Cardiac septum (tissue), 1 donor: ENCODE measurements at regions not wholly inside any gene's neighbourhood (a gene's known extent, or its start where the extent isn't known, plus 50 kb on each side); places are given as distances from the start of the nearest gene placed in this dataset.

Experiments
- DNase-seq: peaks from one replicate; pipeline ENCODE4 v3.0.0-alpha.2; 2020; ENCODE audit warnings: low spot score
- intact Hi-C: fragments of 100-400 bp; cut with DNase I; formaldehyde crosslinking; loops from one replicate; pipeline ENCODE4 v1.14.0; 2022
- donor health status: DM: no; HTN: no; CAD: no.

- intact Hi-C loops = loop anchor here (2.0 to 10.0 kb wide), 6 partner anchors 74 to 389 kb away; no protein-coding TSS in a partner anchor
- peak; percentile 84 for DNase-seq
Measured at GRCh38 chr14:34227834-34228649, 234.0 kb downstream of the SPTSSA start.

GRCh38 chr14:34224221-34224620 lies 237.8 kb downstream of the SPTSSA start:
- no peak for DNase-seq
- intact Hi-C loops = loop anchor here (10.0 kb wide), 1 partner anchor 189 kb away; no protein-coding TSS in a partner anchor

GRCh38 chr14:34223373-34224148 lies 238.5 kb downstream of the SPTSSA start:
- no peak for DNase-seq
- intact Hi-C loops = loop anchor here (10.0 kb wide), 1 partner anchor 189 kb away; no protein-coding TSS in a partner anchor

GRCh38 chr14:34222867-34223266 lies 239.2 kb downstream of the SPTSSA start:
- intact Hi-C loops = loop anchor here (10.0 kb wide), 1 partner anchor 188 kb away; no protein-coding TSS in a partner anchor
- DNase-seq = no peak

- no peak for DNase-seq
- intact Hi-C loops = loop anchor here (10.0 kb wide), 1 partner anchor 187 kb away; no protein-coding TSS in a partner anchor
Measured at GRCh38 chr14:34222122-34222521, 239.9 kb downstream of the SPTSSA start.

- intact Hi-C loops = loop anchor here (10.0 kb wide), 1 partner anchor 186 kb away; no protein-coding TSS in a partner anchor
Measured at GRCh38 chr14:34220921-34221320, 241.1 kb downstream of the SPTSSA start.

GRCh38 chr14:34220378-34220706 lies 241.7 kb downstream of the SPTSSA start:
- intact Hi-C loops = loop anchor here (10.0 kb wide), 1 partner anchor 186 kb away; no protein-coding TSS in a partner anchor
- no peak for DNase-seq

More at GRCh38 chr14:34220921-34221320, 241.1 kb downstream of the SPTSSA start:
- no peak for DNase-seq

GRCh38 chr14:34219661-34220377 lies 242.2 kb downstream of the SPTSSA start:
- intact Hi-C loops = loop anchor here (10.0 kb wide), 1 partner anchor 185 kb away; no protein-coding TSS in a partner anchor
- DNase-seq = no peak

GRCh38 chr14:34218881-34219280 lies 243.2 kb downstream of the SPTSSA start:
- no peak for DNase-seq
- intact Hi-C loops = no loop called here

- intact Hi-C loops = no loop called here
- DNase-seq = no peak
Measured at GRCh38 chr14:34214961-34215360, 247.1 kb downstream of the SPTSSA start.

GRCh38 chr14:34213332-34213731 lies 248.7 kb downstream of the SPTSSA start:
- DNase-seq = no peak
- intact Hi-C loops = no loop called here

- DNase-seq = no peak
- intact Hi-C loops = no loop called here
Measured at GRCh38 chr14:34212172-34212929, 249.7 kb downstream of the SPTSSA start.

- no peak for DNase-seq
- intact Hi-C loops = no loop called here
Measured at GRCh38 chr14:34211732-34212131, 250.3 kb downstream of the SPTSSA start.

GRCh38 chr14:34208532-34208931 lies 253.5 kb downstream of the SPTSSA start:
- intact Hi-C loops = no loop called here
- DNase-seq = no peak

- no peak for DNase-seq
- intact Hi-C loops = no loop called here
Measured at GRCh38 chr14:34205799-34206198, 254.9 kb upstream of the EGLN3 start.

- intact Hi-C loops = no loop called here
- no peak for DNase-seq
Measured at GRCh38 chr14:34204774-34205173, 253.9 kb upstream of the EGLN3 start.

GRCh38 chr14:34203251-34203722 lies 252.4 kb upstream of the EGLN3 start:
- intact Hi-C loops = no loop called here
- DNase-seq = no peak

GRCh38 chr14:34201909-34202637 lies 251.2 kb upstream of the EGLN3 start:
- intact Hi-C loops = no loop called here

More at GRCh38 chr14:34201909-34202637, 251.2 kb upstream of the EGLN3 start:
- DNase-seq = no peak
